ENCODE measurements at regions not wholly inside any gene's neighbourhood (a gene's known extent, or its start where the extent isn't known, plus 50 kb on each side); places are given as distances from the start of the nearest gene placed in this dataset.

DNA sequence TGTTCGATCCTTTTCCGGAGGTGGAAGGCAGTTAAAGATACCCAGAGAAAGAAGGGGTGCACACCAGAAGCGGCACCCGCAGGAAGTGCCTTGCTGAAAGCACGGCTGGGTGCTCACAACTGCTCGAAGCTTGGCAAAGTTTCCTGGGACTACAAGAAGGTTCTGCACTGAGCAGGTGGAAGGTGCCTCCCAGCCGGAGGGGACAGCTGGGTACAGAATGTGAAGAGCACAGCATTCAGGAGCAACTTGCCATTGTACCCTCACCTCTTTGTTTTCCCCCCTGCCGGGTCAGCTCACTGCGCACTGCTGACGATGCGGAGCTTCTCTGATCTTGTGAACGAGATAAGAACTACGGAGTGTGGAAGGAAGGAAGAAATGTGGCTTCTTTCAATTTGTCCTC is 289.2 kb downstream of the FBXW7 start:
- no peak for DNase-seq
- H3K27ac Mint-ChIP-seq = no peak overlapping the region
- peaks cover 8 to 10% of the 10 kb centered on the region in 2 donors for H3K4me1 Mint-ChIP-seq
- peaks cover 0 to 3% (median under 1%) of the 10 kb centered on the region in 3 donors for H3K27me3 Mint-ChIP-seq (ENCODE audit: low read depth in 3 of 3)
- H3K36me3 Mint-ChIP-seq = no peaks in the 10 kb centered on the region
- no peaks in the 10 kb centered on the region for H3K9me3 Mint-ChIP-seq
- H3K4me3 Mint-ChIP-seq = no peak overlapping the region

DNA sequence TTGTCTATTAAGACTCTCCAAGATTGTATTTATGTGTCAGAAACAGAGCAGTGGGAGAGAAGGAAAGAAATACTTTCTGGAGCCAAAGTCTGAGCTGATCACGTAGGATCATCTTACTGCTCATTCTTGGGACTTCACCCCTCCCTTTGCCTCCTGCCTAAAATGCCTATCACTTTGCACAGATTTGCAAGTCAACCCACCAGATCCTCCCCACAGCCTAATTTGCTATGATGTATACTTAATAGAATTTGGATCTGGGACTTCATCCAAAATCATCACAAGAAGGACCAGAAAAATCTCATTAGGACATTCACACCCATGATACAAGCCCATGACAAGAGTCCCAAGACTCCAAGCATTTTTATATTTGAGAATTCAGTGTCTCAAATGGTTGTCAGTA is 290.2 kb downstream of the FBXW7 start:
- no peak overlapping the region for H3K27ac Mint-ChIP-seq
- no peak for DNase-seq
- H3K27me3 Mint-ChIP-seq (ENCODE audit: low read depth in 3 of 3) = peaks cover 0 to 3% (median 0%) of the 10 kb centered on the region in 3 donors
- no peak overlapping the region for H3K4me3 Mint-ChIP-seq
- peaks cover 8 to 10% of the 10 kb centered on the region in 2 donors for H3K4me1 Mint-ChIP-seq
- H3K9me3 Mint-ChIP-seq = no peaks in the 10 kb centered on the region
- H3K36me3 Mint-ChIP-seq = peaks cover 0 to 6% (median 0%) of the 10 kb centered on the region in 3 donors

- no peak overlapping the region for H3K4me3 Mint-ChIP-seq
- H3K27ac Mint-ChIP-seq = no peak overlapping the region
- no peak for DNase-seq
- H3K4me1 Mint-ChIP-seq = peaks cover 8 to 10% of the 10 kb centered on the region in 2 donors
- H3K36me3 Mint-ChIP-seq = peaks cover 0 to 10% (median 0%) of the 10 kb centered on the region in 3 donors
- no peaks in the 10 kb centered on the region for H3K9me3 Mint-ChIP-seq
- peaks cover 0 to 3% (median 0%) of the 10 kb centered on the region in 3 donors for H3K27me3 Mint-ChIP-seq (ENCODE audit: low read depth in 3 of 3)
These were observed 291.2 kb downstream of the FBXW7 start for GRCh38 chr4:152244659-152245058.

DNA sequence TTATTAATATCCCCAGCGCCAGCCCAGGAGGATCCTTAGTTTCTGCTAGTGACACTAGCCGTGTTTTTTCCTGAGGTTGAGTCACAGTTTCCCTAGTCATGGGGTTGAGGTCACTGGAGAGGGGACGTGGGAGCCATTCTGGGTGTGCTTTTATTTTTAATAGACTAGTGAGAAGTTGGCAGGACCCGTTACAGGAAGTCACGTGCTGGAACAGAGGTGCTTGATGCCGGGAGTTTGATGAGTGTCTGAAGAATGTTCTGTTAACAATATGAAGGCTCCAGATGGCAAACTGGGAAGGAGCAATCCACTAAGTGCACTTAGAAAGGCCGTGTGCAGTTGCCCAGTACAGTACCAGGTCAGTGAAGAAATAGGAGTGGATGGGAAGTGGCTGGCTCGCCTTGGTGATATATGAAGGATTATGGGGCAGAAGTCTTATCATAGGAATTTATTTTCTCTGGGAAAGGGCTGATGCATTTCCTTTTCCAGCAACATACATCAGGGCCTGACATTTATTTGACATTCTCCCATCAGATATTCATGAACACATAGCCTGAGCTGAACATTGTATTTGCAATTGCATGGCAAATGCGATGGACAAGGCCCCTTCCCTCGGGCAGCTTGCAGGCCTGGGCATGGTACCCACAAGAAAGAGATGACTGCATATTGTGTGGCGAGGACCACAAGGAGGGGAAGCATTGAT is 291.8 kb downstream of the FBXW7 start:
- H3K36me3 Mint-ChIP-seq = peaks cover 0 to 10% (median 0%) of the 10 kb centered on the region in 3 donors
- peaks cover 8 to 10% of the 10 kb centered on the region in 2 donors for H3K4me1 Mint-ChIP-seq
- no peaks in the 10 kb centered on the region for H3K9me3 Mint-ChIP-seq
- no peak overlapping the region for H3K27ac Mint-ChIP-seq
- H3K4me3 Mint-ChIP-seq = no peak overlapping the region
- peaks cover 0 to 3% (median 0%) of the 10 kb centered on the region in 3 donors for H3K27me3 Mint-ChIP-seq (ENCODE audit: low read depth in 3 of 3)
- no peak for DNase-seq

GRCh38 chr4:152243206-152243605 is 292.7 kb downstream of the FBXW7 start:
- Mint-ChIP-seq H3K4me1 (peaks cover 8 to 10% of the 10 kb centered on the region in 2 donors), H3K4me3 (no peak overlapping the region), H3K9me3 (no peaks in the 10 kb centered on the region), H3K27ac (no peak overlapping the region), H3K27me3 (ENCODE audit: low read depth in 3 of 3) (peaks cover 0 to 3% (median 0%) of the 10 kb centered on the region in 3 donors), H3K36me3 (peaks cover 0 to 10% (median 0%) of the 10 kb centered on the region in 3 donors)
- no peak for DNase-seq

GRCh38 chr4:152240232-152240631 is 295.7 kb downstream of the FBXW7 start:
- DNase-seq = no peak
- peaks cover 0 to 17% (median 0%) of the 10 kb centered on the region in 3 donors for H3K36me3 Mint-ChIP-seq
- no peaks in the 10 kb centered on the region for H3K9me3 Mint-ChIP-seq
- peaks cover 8 to 10% of the 10 kb centered on the region in 2 donors for H3K4me1 Mint-ChIP-seq
- no peak overlapping the region for H3K27ac Mint-ChIP-seq
- no peak overlapping the region for H3K4me3 Mint-ChIP-seq
- peaks cover 0 to 3% (median 0%) of the 10 kb centered on the region in 3 donors for H3K27me3 Mint-ChIP-seq (ENCODE audit: low read depth in 3 of 3)

DNA sequence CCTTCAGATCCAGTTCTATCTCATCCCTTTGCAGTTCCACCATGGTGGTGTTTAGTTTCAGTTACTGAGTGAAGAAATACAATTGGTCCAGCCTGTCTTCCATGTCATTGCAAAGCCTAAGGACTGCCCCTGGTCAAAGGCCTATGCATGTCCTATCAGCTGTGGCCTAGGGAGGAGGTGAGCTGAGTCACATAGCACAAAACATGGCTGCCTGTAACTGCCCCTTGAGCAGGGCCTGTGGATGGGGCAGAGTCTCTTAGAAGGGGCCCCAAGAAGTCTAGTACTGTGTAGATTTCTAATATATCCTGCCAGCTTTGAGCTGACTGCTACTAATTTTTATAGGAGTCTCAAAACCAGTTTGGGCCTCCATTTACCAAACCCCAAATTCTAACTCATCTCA is 296.7 kb downstream of the FBXW7 start:
- Mint-ChIP-seq H3K27ac (no peak overlapping the region), H3K4me3 (no peak overlapping the region), H3K9me3 (no peaks in the 10 kb centered on the region), H3K36me3 (peaks cover 0 to 17% (median 3%) of the 10 kb centered on the region in 3 donors), H3K27me3 (ENCODE audit: low read depth in 3 of 3) (peaks cover 0 to under 1% (median 0%) of the 10 kb centered on the region in 3 donors), H3K4me1 (peaks cover 7% of the 10 kb centered on the region in 2 donors)
- DNase-seq = no peak

DNA sequence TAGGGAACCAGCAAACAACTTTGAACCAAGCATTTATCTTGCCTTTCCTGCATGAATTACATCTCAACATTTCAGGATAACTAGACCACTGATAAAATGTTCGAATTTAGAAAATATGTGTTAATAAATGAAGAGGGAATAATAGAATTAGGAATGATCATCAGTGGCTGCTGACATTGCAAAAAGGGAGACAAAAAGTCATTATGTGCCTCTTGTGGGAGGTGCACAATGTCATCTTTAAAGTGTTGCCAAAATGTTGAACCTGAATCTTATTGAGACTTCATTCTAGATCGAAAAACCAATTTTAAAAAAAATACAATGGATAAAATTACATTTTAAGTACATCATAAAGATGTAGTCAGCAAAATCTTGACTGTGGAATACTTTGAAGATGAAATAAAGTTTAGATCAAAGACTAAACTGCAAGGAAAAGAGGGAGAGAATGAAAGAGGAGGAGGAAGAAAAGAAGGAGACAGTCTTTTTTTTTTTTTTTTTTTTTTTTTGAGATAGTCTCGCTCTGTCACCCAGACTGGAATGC is 299.3 kb downstream of the FBXW7 start:
- DNase-seq = no peak
- H3K27me3 Mint-ChIP-seq (ENCODE audit: low read depth in 3 of 3) = no peaks in the 10 kb centered on the region
- no peak overlapping the region for H3K4me3 Mint-ChIP-seq
- H3K9me3 Mint-ChIP-seq = no peaks in the 10 kb centered on the region
- peaks cover 0 to 17% (median 3%) of the 10 kb centered on the region in 3 donors for H3K36me3 Mint-ChIP-seq
- H3K4me1 Mint-ChIP-seq = no peaks in the 10 kb centered on the region
- no peak overlapping the region for H3K27ac Mint-ChIP-seq

DNA sequence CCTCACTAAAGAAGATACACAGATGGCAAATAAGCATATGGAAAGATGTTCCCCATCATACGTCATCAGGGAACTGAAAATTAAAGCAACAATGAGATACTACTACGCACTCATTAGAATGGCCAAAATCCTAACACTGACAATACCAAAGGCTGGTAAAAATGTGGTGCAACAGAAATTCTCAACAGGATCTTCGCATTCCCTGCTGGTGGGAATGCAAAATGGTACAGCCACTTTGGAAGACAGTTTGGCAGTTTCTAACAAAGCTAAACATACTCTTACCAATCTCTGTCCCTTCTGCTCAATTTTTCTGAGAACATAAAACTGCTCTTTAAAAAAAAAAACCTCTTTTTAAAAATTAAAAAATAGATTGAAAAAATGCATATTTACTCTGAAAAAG is 300.2 kb downstream of the FBXW7 start:
- H3K36me3 Mint-ChIP-seq = peaks cover 0 to 11% (median 3%) of the 10 kb centered on the region in 3 donors
- peaks cover 0 to under 1% (median 0%) of the 10 kb centered on the region in 3 donors for H3K27me3 Mint-ChIP-seq (ENCODE audit: low read depth in 3 of 3)
- no peak for DNase-seq
- H3K27ac Mint-ChIP-seq = no peak overlapping the region
- no peak overlapping the region for H3K4me3 Mint-ChIP-seq
- no peaks in the 10 kb centered on the region for H3K4me1 Mint-ChIP-seq
- no peaks in the 10 kb centered on the region for H3K9me3 Mint-ChIP-seq

DNA sequence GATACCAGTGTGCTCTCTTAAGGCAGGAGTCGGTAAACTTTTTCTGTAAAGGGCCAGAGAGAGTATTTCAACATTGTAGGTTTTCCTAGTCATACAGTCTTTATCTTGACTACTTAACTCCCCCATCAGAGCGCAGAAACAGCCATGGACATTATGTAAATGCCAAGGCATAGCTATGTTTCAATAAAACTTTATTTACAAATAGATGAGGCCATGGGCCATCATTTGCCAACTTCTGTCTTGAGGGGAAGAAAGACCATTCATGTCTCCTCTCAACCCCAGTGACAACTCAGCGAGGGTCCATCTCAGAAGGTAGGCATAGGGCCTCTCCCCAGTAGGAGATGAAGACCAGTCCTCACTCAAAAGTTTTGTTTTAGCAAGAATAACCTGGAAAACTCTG is 301.3 kb downstream of the FBXW7 start:
- Mint-ChIP-seq H3K9me3 (no peaks in the 10 kb centered on the region), H3K27ac (no peak overlapping the region), H3K4me1 (no peaks in the 10 kb centered on the region), H3K27me3 (ENCODE audit: low read depth in 3 of 3) (peaks cover 0 to 2% (median 0%) of the 10 kb centered on the region in 3 donors), H3K4me3 (no peak overlapping the region), H3K36me3 (peaks cover 0 to 7% (median 3%) of the 10 kb centered on the region in 3 donors)
- DNase-seq = no peak

- H3K4me1 Mint-ChIP-seq = no peaks in the 10 kb centered on the region
- H3K27ac Mint-ChIP-seq = no peak overlapping the region
- no peaks in the 10 kb centered on the region for H3K9me3 Mint-ChIP-seq
- H3K27me3 Mint-ChIP-seq (ENCODE audit: low read depth in 3 of 3) = peaks cover 1 to 2% (median 2%) of the 10 kb centered on the region in 3 donors
- H3K4me3 Mint-ChIP-seq = no peak overlapping the region
- H3K36me3 Mint-ChIP-seq = peaks cover 0 to 7% (median 3%) of the 10 kb centered on the region in 3 donors
- DNase-seq = no peak
These were observed 303.6 kb downstream of the FBXW7 start for GRCh38 chr4:152232271-152232670.

GRCh38 chr4:152229782-152230289 is 306.1 kb downstream of the FBXW7 start:
- H3K4me3 Mint-ChIP-seq = no peak overlapping the region
- H3K27me3 Mint-ChIP-seq (ENCODE audit: low read depth in 3 of 3) = peaks cover 1 to 3% (median 2%) of the 10 kb centered on the region in 3 donors
- DNase-seq = no peak
- H3K9me3 Mint-ChIP-seq = no peaks in the 10 kb centered on the region
- no peak overlapping the region for H3K27ac Mint-ChIP-seq
- no peaks in the 10 kb centered on the region for H3K4me1 Mint-ChIP-seq
- peaks cover 0 to 2% (median 0%) of the 10 kb centered on the region in 3 donors for H3K36me3 Mint-ChIP-seq

GRCh38 chr4:152225680-152226079 is 310.2 kb downstream of the FBXW7 start:
- Mint-ChIP-seq H3K27ac (no peak overlapping the region), H3K36me3 (no peaks in the 10 kb centered on the region), H3K4me1 (no peaks in the 10 kb centered on the region), H3K4me3 (no peak overlapping the region), H3K27me3 (ENCODE audit: low read depth in 3 of 3) (peaks cover 1 to 3% (median 1%) of the 10 kb centered on the region in 3 donors), H3K9me3 (no peaks in the 10 kb centered on the region)
- DNase-seq = no peak

DNA sequence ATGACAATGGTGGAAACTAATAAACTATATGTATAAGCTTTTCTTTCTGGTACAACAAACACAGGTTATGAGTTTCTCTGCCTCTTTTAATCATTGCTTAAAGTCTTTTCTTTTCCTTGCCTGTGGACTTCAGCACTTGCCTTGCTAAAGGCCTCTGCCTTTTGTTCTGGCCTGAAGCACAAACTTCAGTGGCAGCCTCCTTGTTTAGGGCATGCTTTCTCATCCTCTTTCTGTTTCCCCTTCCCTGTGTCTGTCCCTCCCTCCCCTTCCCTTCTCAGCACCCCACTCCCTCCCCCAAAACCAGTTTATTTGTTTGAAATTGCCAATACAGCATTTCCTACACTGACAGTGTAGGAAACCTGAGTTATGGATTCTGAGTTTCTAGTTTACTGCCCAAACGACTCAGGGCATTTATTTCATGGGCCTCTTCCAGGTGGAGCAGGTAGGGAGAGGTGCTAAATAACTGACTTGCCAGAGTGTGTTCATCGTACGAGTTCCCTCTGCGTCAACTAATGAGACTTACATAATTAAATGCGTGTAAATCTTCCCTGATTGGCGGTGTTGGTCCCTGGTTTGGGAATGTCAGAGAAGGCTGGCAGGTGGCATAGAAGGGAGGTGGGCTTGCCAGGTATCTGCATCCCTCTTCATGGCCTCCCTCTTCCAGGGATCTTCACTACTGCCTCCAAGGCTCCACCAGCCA is 311.0 kb downstream of the FBXW7 start:
- H3K4me1 Mint-ChIP-seq = no peaks in the 10 kb centered on the region
- H3K9me3 Mint-ChIP-seq = no peaks in the 10 kb centered on the region
- H3K4me3 Mint-ChIP-seq = no peak overlapping the region
- no peaks in the 10 kb centered on the region for H3K36me3 Mint-ChIP-seq
- no peak for DNase-seq
- H3K27me3 Mint-ChIP-seq (ENCODE audit: low read depth in 3 of 3) = peaks cover 1 to 3% (median 2%) of the 10 kb centered on the region in 3 donors
- no peak overlapping the region for H3K27ac Mint-ChIP-seq

Data from immature natural killer cell (primary cell).